ENCODE measurements at regions not wholly inside any gene's neighbourhood (a gene's known extent, or its start where the extent isn't known, plus 50 kb on each side); places are given as distances from the start of the nearest gene placed in this dataset.
A peak's percentile ranks its signal among the peaks of the same experiment; 100 is the strongest.
"Not testable (repeated sequence)": the region's sequence is repeated elsewhere in the genome, so short reads cannot be mapped to it uniquely, and the experiment has no call there.

GRCh38 chr21:6556516-6556915 is 3964.9 kb upstream of the TPTE start:
- not testable (repeated sequence) for DNase-seq (ENCODE audit: low read depth)

- DNase-seq (ENCODE audit: low read depth) = not testable (repeated sequence)
Measured at GRCh38 chr21:6557415-6557814, 3964.0 kb upstream of the TPTE start.

GRCh38 chr21:6561168-6561567 is 3960.2 kb upstream of the TPTE start:
- not testable (repeated sequence) for DNase-seq (ENCODE audit: low read depth)

- not testable (repeated sequence) for DNase-seq (ENCODE audit: low read depth)
Measured at GRCh38 chr21:6561578-6561977, 3959.8 kb upstream of the TPTE start.

GRCh38 chr21:6564543-6565166 is 3956.7 kb upstream of the TPTE start:
- not testable (repeated sequence) for DNase-seq (ENCODE audit: low read depth)

GRCh38 chr21:6565190-6566094 is 3955.9 kb upstream of the TPTE start:
- peak; percentile 2 for DNase-seq (ENCODE audit: low read depth)

- not testable (repeated sequence) for DNase-seq (ENCODE audit: low read depth)
Measured at GRCh38 chr21:6567542-6567941, 3953.8 kb upstream of the TPTE start.

GRCh38 chr21:6569152-6569551 is 3952.2 kb upstream of the TPTE start:
- DNase-seq (ENCODE audit: low read depth) = not testable (repeated sequence)

GRCh38 chr21:6569587-6570392 is 3951.6 kb upstream of the TPTE start:
- DNase-seq (ENCODE audit: low read depth) = not testable (repeated sequence)

GRCh38 chr21:6570700-6571368 is 3950.5 kb upstream of the TPTE start:
- not testable (repeated sequence) for DNase-seq (ENCODE audit: low read depth)

GRCh38 chr21:6573576-6573975 is 3947.8 kb upstream of the TPTE start:
- not testable (repeated sequence) for DNase-seq (ENCODE audit: low read depth)

GRCh38 chr21:6579801-6580200 is 3941.6 kb upstream of the TPTE start:
- DNase-seq (ENCODE audit: low read depth) = not testable (repeated sequence)

All from renal cortical epithelial cell (primary cell).